ENCODE measurements at regions not wholly inside any gene's neighbourhood (a gene's known extent, or its start where the extent isn't known, plus 50 kb on each side); places are given as distances from the start of the nearest gene placed in this dataset.

- TF ChIP-seq CTCF (conservative IDR thresholded peaks at IDR 0.05 in 1 of 2, IDR thresholded peaks at IDR 0.05 in 1 of 2; ENCODE audit: extremely low read depth in 1 of 2, insufficient read depth in 1 of 2, low read depth in 1 of 2, low read length in 2 of 2) (no peak), EZH2 (IDR thresholded peaks at IDR 0.05; ENCODE audit: borderline replicate concordance, low read length) (no peak)
Observed at GRCh38 chr9:30609713-30610112, 1774.7 kb upstream of the ACO1 start.

Measured in mammary epithelial cell (primary cell).